Stomach (tissue), 8 donors: ENCODE measurements at regions not wholly inside any gene's neighbourhood (a gene's known extent, or its start where the extent isn't known, plus 50 kb on each side); places are given as distances from the start of the nearest gene placed in this dataset.

Source experiments
- DNase-seq, 2 donors: peaks; one replicate each; pipeline versions ENCODE4 v3.0.0 to v3.0.0-alpha.2; 2013 to 2019
- H3K27ac ChIP-seq, 5 donors: fragments of 200-600 bp in 4 of 5; sonication (generic) in 4 of 5; one replicate each; pipeline ENCODE4 v1.5.1; 2013 to 2019; ENCODE audit warnings: mild to moderate bottlenecking in 1 of 5, moderate library complexity in 1 of 5
- H3K27me3 ChIP-seq, 3 donors: fragments of 200-600 bp; sonication (generic); one replicate each; pipeline ENCODE4 v1.5.1; 2017 to 2019; ENCODE audit warnings: mixed run types in 1 of 3
- H3K36me3 ChIP-seq, 4 donors: fragments of 200-600 bp; sonication (generic); 1 replicate in 3 of 4; 2 replicates in 1 of 4; pipeline ENCODE4 v1.5.1; 2016 to 2019
- H3K4me1 ChIP-seq, 4 donors: fragments of 200-600 bp; sonication (generic); one replicate each; pipeline ENCODE4 v1.5.1; 2016 to 2019
- H3K4me3 ChIP-seq, 4 donors: fragments of 200-600 bp; sonication (generic) in 3 of 4; one replicate each; pipeline ENCODE4 v1.5.1; 2016 to 2019; ENCODE audit warnings: mild to moderate bottlenecking in 1 of 4
- H3K9me3 ChIP-seq, 4 donors: fragments of 200-600 bp; sonication (generic); one replicate each; pipeline ENCODE4 v1.5.1; 2016 to 2019
- EP300 ChIP-seq: sonication (generic); formaldehyde crosslinking; IDR thresholded peaks from one replicate; pipeline ENCODE4 v1.6.1; 2017; ENCODE audit warnings: antibody characterized with exemption
- POLR2A ChIP-seq, 4 donors: fragments of 450-650 bp; IDR thresholded peaks; one replicate each; pipeline ENCODE4 v1.6.1; 2016; ENCODE audit warnings: antibody characterized with exemption in 4 of 4, control low read depth in 2 of 4, mild to moderate bottlenecking in 1 of 4, moderate library complexity in 1 of 4
- POLR2AphosphoS5 ChIP-seq, 3 donors: sonication (generic); formaldehyde crosslinking; IDR thresholded peaks; one replicate each; pipeline ENCODE4 v1.6.1; 2016; ENCODE audit warnings: antibody characterized with exemption in 3 of 3
- WGBS, 5 donors: extraction: QIAGEN DNeasy Blood & Tissue Kit in 3 of 5; methylation state at CpG; one replicate each; pipeline versions ENCODE4 v1.1.5 to v1.1.7; 2013 to 2018; 5-methylcytosine and 5-hydroxymethylcytosine counted together
- intact Hi-C: fragments of 100-400 bp; cut with DNase I; formaldehyde crosslinking; loops from one replicate; pipeline ENCODE4 v1.15.1; 2023; ENCODE audit warnings: low total_unique reads
- TF ChIP-seq, protein P1 (sequence below), 7 experiments: fragments of 450-650 bp in 4 of 7; fragments of 200-600 bp in 3 of 7; sonication (generic) in 3 of 7; IDR thresholded peaks; one replicate each; pipeline ENCODE4 v1.5.1; 2016 to 2019; ENCODE audit warnings: antibody characterized with exemption in 7 of 7, control low read depth in 2 of 7, mild to moderate bottlenecking in 1 of 7
- donor health status: healthy with polysubstance abuse.
- donor health status: Bipolar disorder and iron deficiency.
- donor health status: healthy.

DNA sequence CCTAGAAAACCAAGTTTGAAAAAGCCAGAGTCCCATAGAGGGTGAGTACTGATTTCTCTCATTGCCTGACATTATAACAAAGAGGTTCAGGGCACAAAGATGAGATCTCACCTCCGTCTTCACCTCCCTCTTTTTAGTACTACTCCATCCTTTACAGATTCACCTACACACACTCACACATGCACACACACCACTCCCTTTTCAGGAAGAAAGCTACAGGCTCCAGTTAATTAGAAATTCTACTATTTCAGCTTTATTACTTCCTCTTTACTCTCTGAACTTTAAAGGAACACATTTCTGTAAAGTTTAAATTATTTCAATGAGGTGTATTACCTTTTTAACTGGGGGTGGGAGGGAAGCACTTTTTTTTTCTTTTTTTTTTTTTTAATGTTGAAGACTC, 59.6 kb upstream of the PRDX6 start:
- 72 to 81% (median 73%) methylated on average over 1 of the region's 1 CpG for WGBS, 5 donors
- intact Hi-C loops = no loop called here
- Histone ChIP-seq H3K9me3 (no peaks in the 10 kb centered on the region), H3K4me1 (peaks cover 0 to 12% (median 5%) of the 10 kb centered on the region in 4 donors), H3K36me3 (peaks cover 0 to 22% (median 8%) of the 10 kb centered on the region in 4 donors), H3K27me3 (no peaks in the 10 kb centered on the region), H3K4me3 (no peak overlapping the region), H3K27ac (no peak overlapping the region)
- no peak for DNase-seq
- TF ChIP-seq POLR2A (IDR thresholded peaks at IDR 0.05) = no peak
- TF ChIP-seq, protein P1, sequence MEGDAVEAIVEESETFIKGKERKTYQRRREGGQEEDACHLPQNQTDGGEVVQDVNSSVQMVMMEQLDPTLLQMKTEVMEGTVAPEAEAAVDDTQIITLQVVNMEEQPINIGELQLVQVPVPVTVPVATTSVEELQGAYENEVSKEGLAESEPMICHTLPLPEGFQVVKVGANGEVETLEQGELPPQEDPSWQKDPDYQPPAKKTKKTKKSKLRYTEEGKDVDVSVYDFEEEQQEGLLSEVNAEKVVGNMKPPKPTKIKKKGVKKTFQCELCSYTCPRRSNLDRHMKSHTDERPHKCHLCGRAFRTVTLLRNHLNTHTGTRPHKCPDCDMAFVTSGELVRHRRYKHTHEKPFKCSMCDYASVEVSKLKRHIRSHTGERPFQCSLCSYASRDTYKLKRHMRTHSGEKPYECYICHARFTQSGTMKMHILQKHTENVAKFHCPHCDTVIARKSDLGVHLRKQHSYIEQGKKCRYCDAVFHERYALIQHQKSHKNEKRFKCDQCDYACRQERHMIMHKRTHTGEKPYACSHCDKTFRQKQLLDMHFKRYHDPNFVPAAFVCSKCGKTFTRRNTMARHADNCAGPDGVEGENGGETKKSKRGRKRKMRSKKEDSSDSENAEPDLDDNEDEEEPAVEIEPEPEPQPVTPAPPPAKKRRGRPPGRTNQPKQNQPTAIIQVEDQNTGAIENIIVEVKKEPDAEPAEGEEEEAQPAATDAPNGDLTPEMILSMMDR (IDR thresholded peaks at IDR 0.05) = no peak
- no peak for TF ChIP-seq EP300
- TF ChIP-seq POLR2AphosphoS5 (IDR thresholded peaks at IDR 0.05) = no peak

DNA sequence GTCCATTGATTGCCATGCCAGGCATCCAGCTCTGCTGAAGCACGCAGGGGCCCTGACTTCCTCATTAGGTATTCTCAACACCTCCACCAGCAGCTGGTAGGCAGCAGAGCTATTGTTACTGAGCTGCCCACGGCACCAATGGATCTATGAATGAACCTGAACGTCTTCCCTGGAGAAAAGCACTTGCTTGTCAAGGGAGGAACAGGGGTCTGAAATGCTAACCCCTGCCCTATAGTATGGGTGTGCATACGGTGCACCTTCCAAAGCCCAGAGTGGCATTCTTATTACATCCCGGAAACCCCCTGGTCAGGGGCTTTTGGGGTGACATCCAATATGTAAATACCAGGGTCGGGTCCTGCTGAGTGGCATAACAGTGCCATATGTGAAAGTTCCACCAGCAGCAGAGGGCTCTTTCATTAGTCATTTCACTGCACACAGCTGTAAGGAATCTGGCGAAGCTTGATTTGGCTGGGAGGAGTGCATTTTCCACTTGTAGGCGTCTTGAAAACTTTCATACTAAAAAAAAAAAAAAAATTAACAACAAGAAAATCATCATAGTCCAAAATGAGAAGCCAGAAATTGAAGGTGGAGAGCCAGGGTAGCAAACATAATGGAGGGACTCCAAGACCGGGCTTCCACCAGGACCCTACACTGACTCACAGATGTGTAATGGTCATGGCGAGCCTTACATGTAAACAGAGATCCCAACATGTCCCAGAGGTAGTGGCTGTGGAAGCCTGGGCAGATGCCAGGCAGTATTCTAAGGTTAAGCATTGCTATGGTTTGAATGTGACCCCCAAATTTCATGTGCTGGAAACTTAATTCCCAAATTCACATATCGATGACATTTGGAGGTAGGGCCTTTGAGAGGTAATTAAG, 58.8 kb upstream of the PRDX6 start:
- Histone ChIP-seq H3K4me3 (no peak overlapping the region), H3K9me3 (no peaks in the 10 kb centered on the region), H3K27ac (no peak overlapping the region), H3K36me3 (peaks cover 0 to 22% (median 9%) of the 10 kb centered on the region in 4 donors), H3K4me1 (peaks cover 0 to 12% (median 5%) of the 10 kb centered on the region in 4 donors), H3K27me3 (no peaks in the 10 kb centered on the region)
- intact Hi-C loops = no loop called here
- no peak for DNase-seq
- TF ChIP-seq, protein P1 (IDR thresholded peaks at IDR 0.05) = no peak
- no peak for TF ChIP-seq EP300
- TF ChIP-seq POLR2AphosphoS5 (IDR thresholded peaks at IDR 0.05) = no peak
- WGBS, 5 donors = 80 to 88% (median 84%) methylated on average over 10 to 11 of the region's 11 CpGs

DNA sequence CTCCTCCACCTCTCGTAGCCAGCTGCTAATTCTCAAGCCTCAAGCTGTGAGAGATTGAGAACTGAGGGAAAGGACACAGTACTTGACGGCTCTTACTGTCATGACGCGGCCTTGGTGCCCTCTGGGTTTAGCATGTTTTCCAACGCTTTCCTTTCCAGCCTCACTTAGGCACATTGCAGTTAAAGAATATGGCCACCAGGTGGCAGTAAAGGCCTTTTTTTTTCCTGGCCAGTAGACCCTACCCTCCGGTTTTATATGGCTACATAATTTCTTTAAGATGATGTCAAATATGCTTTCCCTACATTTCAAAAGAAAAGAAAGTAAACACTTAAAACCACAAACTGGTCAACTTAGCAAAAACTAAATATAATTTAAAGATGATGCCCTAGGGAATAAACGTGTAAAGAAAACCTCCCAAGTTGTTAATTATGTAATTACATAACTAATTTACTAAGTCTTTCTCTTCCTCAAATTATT, 56.8 kb upstream of the PRDX6 start:
- H3K27ac ChIP-seq = no peak overlapping the region
- peaks cover 0 to 12% (median 5%) of the 10 kb centered on the region in 4 donors for H3K4me1 ChIP-seq
- H3K36me3 ChIP-seq = peaks cover 0 to 20% (median 9%) of the 10 kb centered on the region in 4 donors
- no peaks in the 10 kb centered on the region for H3K9me3 ChIP-seq
- WGBS, 5 donors = 4 to 10% (median 6%) methylated on average over 7 of the region's 7 CpGs
- peak; percentile 46 to 89 for DNase-seq
- H3K27me3 ChIP-seq = no peaks in the 10 kb centered on the region
- TF ChIP-seq, protein P1 (IDR thresholded peaks at IDR 0.05) = peak in 6 of 7 experiments; percentile 69 to 94 (median 84)
- no peak for TF ChIP-seq EP300
- peak in 1 of 3 donors; percentile 54 for TF ChIP-seq POLR2AphosphoS5 (IDR thresholded peaks at IDR 0.05)
- TF ChIP-seq POLR2A (IDR thresholded peaks at IDR 0.05) = no peak
- H3K4me3 ChIP-seq = no peak overlapping the region
- intact Hi-C loops = loop anchor here (10.0 kb wide), 1 partner anchor 404 kb away; the partner anchor contains the start of genes CENPL and DARS2

DNA sequence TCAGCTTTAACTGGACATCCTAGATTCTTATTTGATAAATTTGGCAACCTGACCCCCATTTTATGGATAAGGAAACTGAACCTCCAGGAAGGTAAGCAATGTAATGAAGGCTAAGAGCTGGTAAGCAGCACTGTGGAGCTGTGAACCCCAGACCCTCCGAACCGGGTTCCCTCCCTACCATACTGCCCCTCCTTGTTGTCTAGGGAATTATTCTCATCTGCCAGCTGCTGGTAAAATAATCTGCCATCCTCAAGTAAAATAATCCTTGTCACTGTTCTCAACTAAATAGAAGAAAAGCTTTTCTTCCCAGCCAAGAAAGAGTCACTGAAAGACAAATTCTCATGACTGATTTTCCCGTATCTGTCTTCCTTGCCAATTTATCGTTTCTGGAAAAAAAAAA, 55.8 kb upstream of the PRDX6 start:
- H3K4me3 ChIP-seq = no peak overlapping the region
- no peaks in the 10 kb centered on the region for H3K9me3 ChIP-seq
- no peaks in the 10 kb centered on the region for H3K27me3 ChIP-seq
- H3K36me3 ChIP-seq = peaks cover 0 to 12% (median 9%) of the 10 kb centered on the region in 4 donors
- H3K4me1 ChIP-seq = peaks cover 0 to 12% (median 5%) of the 10 kb centered on the region in 4 donors
- 73 to 92% (median 78%) methylated on average over 4 of the region's 4 CpGs for WGBS, 5 donors
- TF ChIP-seq POLR2A (IDR thresholded peaks at IDR 0.05) = no peak
- TF ChIP-seq, protein P1 (IDR thresholded peaks at IDR 0.05) = no peak
- no peak for TF ChIP-seq EP300
- TF ChIP-seq POLR2AphosphoS5 (IDR thresholded peaks at IDR 0.05) = no peak
- no peak for DNase-seq
- H3K27ac ChIP-seq = no peak overlapping the region
- intact Hi-C loops = loop anchor here (10.0 kb wide), 1 partner anchor 404 kb away; the partner anchor contains the start of genes CENPL and DARS2
